Mucosa of descending colon (tissue), 3 donors: ENCODE measurements at regions not wholly inside any gene's neighbourhood (a gene's known extent, or its start where the extent isn't known, plus 50 kb on each side); places are given as distances from the start of the nearest gene placed in this dataset.

Source experiments
- ATAC-seq: fragments of 200-7000 bp; cut with Tn5 transposase; one replicate; pipeline ENCODE4 v1.9.1; 2020; ENCODE audit warnings: mild to moderate bottlenecking, moderate library complexity
- DNase-seq, 3 donors: peaks; one replicate each; pipeline ENCODE4 v3.0.0-alpha.2; 2020
- H3K36me3 ChIP-seq: fragments of 200-600 bp; one replicate; pipeline ENCODE4 v1.8.0; 2021; ENCODE audit warnings: low read depth, mild to moderate bottlenecking
- H3K4me1 ChIP-seq: fragments of 200-600 bp; one replicate; pipeline ENCODE4 v1.8.0; 2021; ENCODE audit warnings: low read depth, mild to moderate bottlenecking
- H3K4me3 ChIP-seq: fragments of 200-600 bp; one replicate; pipeline ENCODE4 v1.8.0; 2021; ENCODE audit warnings: mild to moderate bottlenecking
- H3K9me3 ChIP-seq: fragments of 200-600 bp; one replicate; pipeline ENCODE4 v1.8.0; 2021; ENCODE audit warnings: mild to moderate bottlenecking
- CTCF ChIP-seq: fragments of 200-600 bp; IDR thresholded peaks from one replicate; pipeline ENCODE4 v1.8.0; 2022; ENCODE audit warnings: antibody characterized with exemption, mild to moderate bottlenecking
- intact Hi-C, 2 donors: fragments of 100-400 bp; cut with DNase I in 1 of 2; cut with micrococcal nuclease in 1 of 2; formaldehyde crosslinking; loops; one replicate each; pipeline versions ENCODE4 v1.11.0 to v1.11.1; 2022; cut with DNase I, micrococcal nuclease
- donor health status: DM: no; HTN: no; CAD: no; lungs with moderate emphysema.
- donor health status: DM: no; HTN: no; CAD: no.
- donor health status: DM: no; HTN: yes; CAD: no.

- DNase-seq = no peak
- no peak for TF ChIP-seq CTCF
- no peak overlapping the region for H3K4me3 ChIP-seq
- intact Hi-C loops = no loop called here
- no peaks in the 10 kb centered on the region for H3K36me3 ChIP-seq
- H3K4me1 ChIP-seq = no peaks in the 10 kb centered on the region
- ATAC-seq = no peak
- H3K9me3 ChIP-seq = no peaks in the 10 kb centered on the region
Measured at GRCh38 chr11:134506046-134506445, 94.0 kb upstream of the B3GAT1 start.

- intact Hi-C loops = no loop called here
- H3K36me3 ChIP-seq = no peaks in the 10 kb centered on the region
- DNase-seq = no peak
- ATAC-seq = no peak
- no peak for TF ChIP-seq CTCF
- no peaks in the 10 kb centered on the region for H3K4me1 ChIP-seq
- no peaks in the 10 kb centered on the region for H3K9me3 ChIP-seq
- H3K4me3 ChIP-seq = no peak overlapping the region
Measured at GRCh38 chr11:134505125-134505524, 93.1 kb upstream of the B3GAT1 start.

GRCh38 chr11:134504146-134504905, 92.3 kb upstream of the B3GAT1 start:
- no peak for TF ChIP-seq CTCF
- H3K4me3 ChIP-seq = no peak overlapping the region
- H3K9me3 ChIP-seq = no peaks in the 10 kb centered on the region
- no peak for DNase-seq
- intact Hi-C loops = no loop called here
- no peaks in the 10 kb centered on the region for H3K4me1 ChIP-seq
- no peak for ATAC-seq
- no peaks in the 10 kb centered on the region for H3K36me3 ChIP-seq

GRCh38 chr11:134503596-134503995, 91.6 kb upstream of the B3GAT1 start:
- ATAC-seq (no peak), DNase-seq (no peak)
- H3K4me1 ChIP-seq = no peaks in the 10 kb centered on the region
- no peaks in the 10 kb centered on the region for H3K36me3 ChIP-seq
- no peaks in the 10 kb centered on the region for H3K9me3 ChIP-seq
- no peak for TF ChIP-seq CTCF
- H3K4me3 ChIP-seq = no peak overlapping the region
- intact Hi-C loops = no loop called here

GRCh38 chr11:134503100-134503499, 91.1 kb upstream of the B3GAT1 start:
- no peaks in the 10 kb centered on the region for H3K36me3 ChIP-seq
- no peak for TF ChIP-seq CTCF
- DNase-seq (no peak), ATAC-seq (no peak)
- intact Hi-C loops = no loop called here
- no peaks in the 10 kb centered on the region for H3K4me1 ChIP-seq
- no peak overlapping the region for H3K4me3 ChIP-seq
- H3K9me3 ChIP-seq = no peaks in the 10 kb centered on the region

GRCh38 chr11:134502153-134502550, 90.1 kb upstream of the B3GAT1 start:
- H3K4me3 ChIP-seq = no peak overlapping the region
- H3K4me1 ChIP-seq = no peaks in the 10 kb centered on the region
- no peaks in the 10 kb centered on the region for H3K36me3 ChIP-seq
- no peaks in the 10 kb centered on the region for H3K9me3 ChIP-seq
- intact Hi-C loops = no loop called here
- no peak for TF ChIP-seq CTCF
- no peak for ATAC-seq
- DNase-seq = no peak
